ENCODE measurements at regions not wholly inside any gene's neighbourhood (a gene's known extent, or its start where the extent isn't known, plus 50 kb on each side); places are given as distances from the start of the nearest gene placed in this dataset.

- Histone ChIP-seq H3K36me3 (ENCODE audit: control insufficient read depth in 2 of 2, insufficient read depth in 2 of 2, low read length in 1 of 2) (no peaks in the 10 kb centered on the region), H3K79me2 (ENCODE audit: control insufficient read depth, insufficient read depth, low read length) (no peaks in the 10 kb centered on the region), H3K4me3 (no peak overlapping the region), H2AFZ (ENCODE audit: control insufficient read depth, low read depth, low read length) (no peak overlapping the region), H4K20me1 (ENCODE audit: control insufficient read depth, insufficient read depth) (no peaks in the 10 kb centered on the region), H3K9ac (ENCODE audit: control insufficient read depth, insufficient read depth, low read length) (no peak overlapping the region), H3K9me3 (replicated peaks; ENCODE audit: control insufficient read depth, insufficient read depth, low read length) (no peaks in the 10 kb centered on the region), H3K27ac (ENCODE audit: control insufficient read depth, insufficient read depth) (no peak overlapping the region), H3K4me1 (ENCODE audit: control insufficient read depth, insufficient read depth, low read length) (no peaks in the 10 kb centered on the region), H3K27me3 (replicated peaks in 1 of 2; ENCODE audit: control insufficient read depth in 2 of 2, insufficient read depth in 2 of 2, low read length in 1 of 2) (no peaks in the 10 kb centered on the region), H3K4me2 (ENCODE audit: control insufficient read depth, insufficient read depth) (no peak overlapping the region)
- DNase-seq (ENCODE audit: low read depth, low spot score) (no peak), ATAC-seq (no peak), FAIRE-seq (no peak)
- RAD21 ChIA-PET (ENCODE audit: unreplicated experiment) = interaction anchor here (0.9 to 1.3 kb wide), 2 partner anchors 11 to 33 kb away, joined by 3 read pairs; no protein-coding TSS in a partner anchor
- intact Hi-C loops (cut with micrococcal nuclease; ENCODE audit: unreplicated experiment) (no loop called here), in situ Hi-C loops (cut with MboI) (no loop called here)
- WGBS (ENCODE audit: insufficient coverage, insufficient replicate concordance, low lambda C conversion rate, missing lambda C conversion rate) = 95% methylated on average over 1 of the region's 1 CpG
- TF ChIP-seq NFIC (IDR thresholded peaks at IDR 0.05; ENCODE audit: low read depth, low read length) (no peak), CUX1 (IDR thresholded peaks at IDR 0.05; ENCODE audit: insufficient replicate concordance, low read depth, low read length) (no peak), RBBP5 (conservative IDR thresholded peaks at IDR 0.05) (no peak), TCF12 (IDR thresholded peaks at IDR 0.05; ENCODE audit: low read depth, low read length) (no peak), USF2 (IDR thresholded peaks at IDR 0.05; ENCODE audit: borderline replicate concordance, low read depth, low read length) (no peak), CHD4 (IDR thresholded peaks at IDR 0.05) (no peak), ATF2 (IDR thresholded peaks at IDR 0.05; ENCODE audit: low read length) (no peak), SMAD1 (IDR thresholded peaks at IDR 0.05; ENCODE audit: low read depth, partially characterized antibody) (no peak), MTA2 (IDR thresholded peaks at IDR 0.05; ENCODE audit: low read depth) (no peak), YBX1 (IDR thresholded peaks at IDR 0.05) (no peak), E2F4 (IDR thresholded peaks at IDR 0.05; ENCODE audit: low read depth, low read length) (no peak), ELK1 (IDR thresholded peaks at IDR 0.05; ENCODE audit: low read depth, low read length) (no peak), NBN (IDR thresholded peaks at IDR 0.05) (no peak), TBL1XR1 (IDR thresholded peaks at IDR 0.05; ENCODE audit: low read depth, low read length) (no peak), FOXK2 (IDR thresholded peaks at IDR 0.05) (no peak), PML (IDR thresholded peaks at IDR 0.05; ENCODE audit: low read length) (no peak), KLF5 (IDR thresholded peaks at IDR 0.05; ENCODE audit: partially characterized antibody) (no peak)
- POLR2A ChIA-PET = no interaction called here
- no TSS peak for BruUV-seq (replicated peaks)
- SMC1A ChIA-PET (ENCODE audit: uncharacterized antibody, unreplicated experiment) = interaction anchor here (1.3 to 1.7 kb wide), 2 partner anchors 11 to 20 kb away, joined by 6 read pairs; no protein-coding TSS in a partner anchor
- CTCF ChIA-PET = no interaction called here
Measured at GRCh38 chr7:46715579-46715978, 794.5 kb upstream of the IGFBP3 start.
